ENCODE measurements at regions not wholly inside any gene's neighbourhood (a gene's known extent, or its start where the extent isn't known, plus 50 kb on each side); places are given as distances from the start of the nearest gene placed in this dataset.

DNA sequence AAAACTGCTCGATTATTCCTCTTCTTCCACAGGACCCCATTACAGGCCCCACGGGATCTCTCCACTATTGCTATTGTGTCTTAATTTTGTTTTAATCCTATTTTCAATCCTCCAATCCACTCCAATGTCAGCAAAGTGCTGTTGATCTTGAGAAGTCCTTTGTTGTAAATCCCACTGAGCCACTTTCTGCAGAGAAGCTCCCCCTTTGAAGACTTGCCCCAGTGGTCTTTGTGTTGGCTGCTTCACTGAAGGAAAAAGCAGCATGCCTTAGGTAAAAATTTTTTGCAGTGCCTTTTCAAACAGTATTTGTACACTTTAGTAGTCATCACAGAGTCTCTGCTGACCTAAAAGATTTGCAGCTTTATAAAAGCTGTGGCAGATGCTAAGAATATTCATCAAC is 252.0 kb upstream of the SLC7A11 start:
- TF ChIP-seq, protein P1, sequence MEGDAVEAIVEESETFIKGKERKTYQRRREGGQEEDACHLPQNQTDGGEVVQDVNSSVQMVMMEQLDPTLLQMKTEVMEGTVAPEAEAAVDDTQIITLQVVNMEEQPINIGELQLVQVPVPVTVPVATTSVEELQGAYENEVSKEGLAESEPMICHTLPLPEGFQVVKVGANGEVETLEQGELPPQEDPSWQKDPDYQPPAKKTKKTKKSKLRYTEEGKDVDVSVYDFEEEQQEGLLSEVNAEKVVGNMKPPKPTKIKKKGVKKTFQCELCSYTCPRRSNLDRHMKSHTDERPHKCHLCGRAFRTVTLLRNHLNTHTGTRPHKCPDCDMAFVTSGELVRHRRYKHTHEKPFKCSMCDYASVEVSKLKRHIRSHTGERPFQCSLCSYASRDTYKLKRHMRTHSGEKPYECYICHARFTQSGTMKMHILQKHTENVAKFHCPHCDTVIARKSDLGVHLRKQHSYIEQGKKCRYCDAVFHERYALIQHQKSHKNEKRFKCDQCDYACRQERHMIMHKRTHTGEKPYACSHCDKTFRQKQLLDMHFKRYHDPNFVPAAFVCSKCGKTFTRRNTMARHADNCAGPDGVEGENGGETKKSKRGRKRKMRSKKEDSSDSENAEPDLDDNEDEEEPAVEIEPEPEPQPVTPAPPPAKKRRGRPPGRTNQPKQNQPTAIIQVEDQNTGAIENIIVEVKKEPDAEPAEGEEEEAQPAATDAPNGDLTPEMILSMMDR (IDR thresholded peaks at IDR 0.05; ENCODE audit: unreplicated experiment) = no peak
- no peak overlapping the region for H3K27ac Mint-ChIP-seq (ENCODE audit: unreplicated experiment)
- no TSS peak for BruUV-seq (replicated peaks)
- no peaks in the 10 kb centered on the region for H3K27me3 Mint-ChIP-seq (ENCODE audit: unreplicated experiment)
- H3K4me3 Mint-ChIP-seq (ENCODE audit: low read depth, unreplicated experiment) = no peak overlapping the region
- CTCF ChIA-PET = interaction anchor here (1.0 to 1.2 kb wide), 2 partner anchors 146 to 674 kb away, joined by 3 to 7 read pairs; no protein-coding TSS in a partner anchor
- no peak for DNase-seq
- intact Hi-C loops (cut with micrococcal nuclease; ENCODE audit: unreplicated experiment) = loop anchor here (2.0 kb wide), 2 partner anchors 145 to 251 kb away; partner anchors contain the start of gene SLC7A11
- no peaks in the 10 kb centered on the region for H3K36me3 Mint-ChIP-seq (ENCODE audit: insufficient read depth, unreplicated experiment)
- H3K9me3 Mint-ChIP-seq (ENCODE audit: low read depth, unreplicated experiment) = peaks cover 3% of the 10 kb centered on the region
- peaks cover 18% of the 10 kb centered on the region for H3K4me1 Mint-ChIP-seq (ENCODE audit: low read depth, unreplicated experiment)

DNA sequence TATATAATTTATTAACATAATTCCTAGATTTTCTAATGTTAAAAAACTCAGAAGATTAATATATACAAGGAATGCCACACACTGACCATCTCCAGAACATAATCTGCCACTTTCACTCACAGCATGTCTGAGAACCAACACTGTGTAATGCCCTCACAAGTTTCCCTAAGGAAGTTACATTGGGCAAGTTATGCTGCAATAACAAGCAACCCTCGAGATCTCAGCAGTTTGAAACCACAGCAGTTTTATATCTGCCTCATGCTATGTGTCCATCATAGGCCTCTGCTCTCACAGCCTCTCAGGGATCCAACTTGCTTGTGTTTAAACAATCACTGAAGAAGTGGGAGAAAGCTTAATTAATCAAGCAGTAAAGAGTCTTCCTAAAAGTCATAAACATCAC is 250.0 kb upstream of the SLC7A11 start:
- no peak overlapping the region for H3K27ac Mint-ChIP-seq (ENCODE audit: unreplicated experiment)
- H3K36me3 Mint-ChIP-seq (ENCODE audit: insufficient read depth, unreplicated experiment) = no peaks in the 10 kb centered on the region
- intact Hi-C loops (cut with micrococcal nuclease; ENCODE audit: unreplicated experiment) = no loop called here
- BruUV-seq (replicated peaks) = no TSS peak
- no peak for DNase-seq
- H3K4me3 Mint-ChIP-seq (ENCODE audit: low read depth, unreplicated experiment) = no peak overlapping the region
- CTCF ChIA-PET = no interaction called here
- no peaks in the 10 kb centered on the region for H3K9me3 Mint-ChIP-seq (ENCODE audit: low read depth, unreplicated experiment)
- no peaks in the 10 kb centered on the region for H3K27me3 Mint-ChIP-seq (ENCODE audit: unreplicated experiment)
- peaks cover 18% of the 10 kb centered on the region for H3K4me1 Mint-ChIP-seq (ENCODE audit: low read depth, unreplicated experiment)
- TF ChIP-seq, protein P1 (IDR thresholded peaks at IDR 0.05; ENCODE audit: unreplicated experiment) = no peak

DNA sequence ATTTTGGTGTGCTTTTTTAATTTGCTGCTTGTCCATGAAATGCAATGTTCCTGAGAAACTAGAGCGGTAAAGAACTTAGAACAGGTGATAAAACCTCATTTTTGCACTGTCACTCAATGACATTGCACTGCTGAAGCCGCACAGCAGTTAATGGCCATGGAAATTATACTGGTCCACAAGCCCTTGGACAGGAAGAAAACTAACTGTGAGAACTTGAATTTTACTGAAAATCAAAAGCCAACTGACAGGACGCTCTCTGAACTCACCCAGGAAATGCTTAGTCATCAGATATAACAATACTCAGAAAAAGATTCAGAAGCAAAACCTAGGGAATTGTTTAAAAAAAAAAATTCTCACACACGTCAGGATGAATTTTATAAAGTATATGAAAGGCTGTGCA is 246.4 kb upstream of the SLC7A11 start:
- intact Hi-C loops (cut with micrococcal nuclease; ENCODE audit: unreplicated experiment) = no loop called here
- TF ChIP-seq, protein P1 (IDR thresholded peaks at IDR 0.05; ENCODE audit: unreplicated experiment) = no peak
- Mint-ChIP-seq H3K4me3 (ENCODE audit: low read depth, unreplicated experiment) (no peak overlapping the region), H3K9me3 (ENCODE audit: low read depth, unreplicated experiment) (no peaks in the 10 kb centered on the region), H3K27ac (ENCODE audit: unreplicated experiment) (no peak overlapping the region), H3K27me3 (ENCODE audit: unreplicated experiment) (no peaks in the 10 kb centered on the region), H3K36me3 (ENCODE audit: insufficient read depth, unreplicated experiment) (no peaks in the 10 kb centered on the region), H3K4me1 (ENCODE audit: low read depth, unreplicated experiment) (no peaks in the 10 kb centered on the region)
- DNase-seq = no peak
- no TSS peak for BruUV-seq (replicated peaks)
- CTCF ChIA-PET = no interaction called here

DNA sequence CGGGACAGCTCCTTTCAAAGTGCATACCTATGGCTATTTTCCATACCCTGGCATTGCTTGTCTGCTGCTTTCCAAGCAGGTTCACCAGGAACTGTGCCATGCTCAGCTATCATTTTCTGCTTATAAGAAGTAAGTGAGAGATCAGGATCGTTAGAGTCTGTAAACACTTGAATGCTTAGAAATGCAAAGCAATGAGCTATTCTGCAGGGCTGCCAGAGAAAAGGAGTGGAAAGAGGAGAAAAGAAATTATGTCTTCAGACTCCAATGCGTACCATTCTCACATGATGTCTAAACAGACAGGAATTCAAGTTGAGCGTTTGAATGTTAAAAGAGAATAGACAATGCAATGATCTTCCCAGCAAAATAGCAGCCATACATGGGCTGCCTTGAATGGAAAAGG is 245.5 kb upstream of the SLC7A11 start:
- no peaks in the 10 kb centered on the region for H3K27me3 Mint-ChIP-seq (ENCODE audit: unreplicated experiment)
- DNase-seq = no peak
- H3K9me3 Mint-ChIP-seq (ENCODE audit: low read depth, unreplicated experiment) = no peaks in the 10 kb centered on the region
- no peak overlapping the region for H3K27ac Mint-ChIP-seq (ENCODE audit: unreplicated experiment)
- CTCF ChIA-PET = no interaction called here
- intact Hi-C loops (cut with micrococcal nuclease; ENCODE audit: unreplicated experiment) = no loop called here
- H3K4me3 Mint-ChIP-seq (ENCODE audit: low read depth, unreplicated experiment) = no peak overlapping the region
- no TSS peak for BruUV-seq (replicated peaks)
- TF ChIP-seq, protein P1 (IDR thresholded peaks at IDR 0.05; ENCODE audit: unreplicated experiment) = no peak
- no peaks in the 10 kb centered on the region for H3K36me3 Mint-ChIP-seq (ENCODE audit: insufficient read depth, unreplicated experiment)
- H3K4me1 Mint-ChIP-seq (ENCODE audit: low read depth, unreplicated experiment) = no peaks in the 10 kb centered on the region

Measured in Calu3 (cell line).